ENCODE measurements at regions not wholly inside any gene's neighbourhood (a gene's known extent, or its start where the extent isn't known, plus 50 kb on each side); places are given as distances from the start of the nearest gene placed in this dataset.

- Histone ChIP-seq H2AFZ (ENCODE audit: low read length) (no peak overlapping the region), H3K9me2 (ENCODE audit: insufficient read depth, low read length) (no peaks in the 10 kb centered on the region), H3K4me1 (ENCODE audit: insufficient read depth, low read length, poor library complexity, severe bottlenecking) (no peaks in the 10 kb centered on the region), H3K79me2 (ENCODE audit: insufficient read depth, low read depth, low read length) (no peaks in the 10 kb centered on the region), H3K4me3 (ENCODE audit: low read depth, low read length, poor library complexity, severe bottlenecking) (no peak overlapping the region), H3K9me3 (ENCODE audit: low read length) (no peaks in the 10 kb centered on the region), H4K20me1 (ENCODE audit: insufficient read depth, low read length) (no peaks in the 10 kb centered on the region), H3K27ac (ENCODE audit: low read depth, low read length, poor library complexity, severe bottlenecking) (no peak overlapping the region), H3K36me3 (ENCODE audit: insufficient read depth, low read length) (no peaks in the 10 kb centered on the region), H3K4me2 (ENCODE audit: low read length) (no peak overlapping the region)
- no peak for DNase-seq (ENCODE audit: low spot score)
- TF ChIP-seq EZH2phosphoT487 (IDR thresholded peaks at IDR 0.05; ENCODE audit: borderline replicate concordance, low read depth, low read length): no peak
- TF ChIP-seq CTCF (conservative IDR thresholded peaks at IDR 0.05; ENCODE audit: low read length): no peak
- intact Hi-C loops (cut with micrococcal nuclease; ENCODE audit: unreplicated experiment): no loop called here
- BruUV-seq (replicated peaks): no TSS peak
- POLR2A ChIA-PET: no interaction called here
- CTCF ChIA-PET (ENCODE audit: unreplicated experiment): no interaction called here
Observed at GRCh38 chr5:99334936-99335335, 406.1 kb upstream of the CHD1 start.

- Histone ChIP-seq H3K36me3 (ENCODE audit: insufficient read depth, low read length) (no peaks in the 10 kb centered on the region), H2AFZ (ENCODE audit: low read length) (no peak overlapping the region), H4K20me1 (ENCODE audit: insufficient read depth, low read length) (no peaks in the 10 kb centered on the region), H3K79me2 (ENCODE audit: insufficient read depth, low read depth, low read length) (no peaks in the 10 kb centered on the region), H3K9me2 (ENCODE audit: insufficient read depth, low read length) (no peaks in the 10 kb centered on the region), H3K9me3 (ENCODE audit: low read length) (no peaks in the 10 kb centered on the region), H3K4me1 (ENCODE audit: insufficient read depth, low read length, poor library complexity, severe bottlenecking) (no peaks in the 10 kb centered on the region), H3K4me2 (ENCODE audit: low read length) (no peak overlapping the region), H3K4me3 (ENCODE audit: low read depth, low read length, poor library complexity, severe bottlenecking) (no peak overlapping the region), H3K27ac (ENCODE audit: low read depth, low read length, poor library complexity, severe bottlenecking) (no peak overlapping the region)
- intact Hi-C loops (cut with micrococcal nuclease; ENCODE audit: unreplicated experiment): no loop called here
- no peak for DNase-seq (ENCODE audit: low spot score)
- ChIA-PET CTCF (ENCODE audit: unreplicated experiment) (no interaction called here), POLR2A (no interaction called here)
- TF ChIP-seq CTCF (conservative IDR thresholded peaks at IDR 0.05; ENCODE audit: low read length): no peak
- no peak for TF ChIP-seq EZH2phosphoT487 (IDR thresholded peaks at IDR 0.05; ENCODE audit: borderline replicate concordance, low read depth, low read length)
- BruUV-seq (replicated peaks): no TSS peak
Observed at GRCh38 chr5:99331061-99331460, 402.3 kb upstream of the CHD1 start.

- no peak for TF ChIP-seq CTCF (conservative IDR thresholded peaks at IDR 0.05; ENCODE audit: low read length)
- no peak for TF ChIP-seq EZH2phosphoT487 (IDR thresholded peaks at IDR 0.05; ENCODE audit: borderline replicate concordance, low read depth, low read length)
- H3K4me3 ChIP-seq (ENCODE audit: low read depth, low read length, poor library complexity, severe bottlenecking): no peak overlapping the region
- H3K9me2 ChIP-seq (ENCODE audit: insufficient read depth, low read length): no peaks in the 10 kb centered on the region
- no TSS peak for BruUV-seq (replicated peaks)
- no peak overlapping the region for H2AFZ ChIP-seq (ENCODE audit: low read length)
- ChIA-PET CTCF (ENCODE audit: unreplicated experiment) (no interaction called here), POLR2A (no interaction called here)
- H3K79me2 ChIP-seq (ENCODE audit: insufficient read depth, low read depth, low read length): no peaks in the 10 kb centered on the region
- H3K9me3 ChIP-seq (ENCODE audit: low read length): no peaks in the 10 kb centered on the region
- DNase-seq (ENCODE audit: low spot score): no peak
- H3K27ac ChIP-seq (ENCODE audit: low read depth, low read length, poor library complexity, severe bottlenecking): no peak overlapping the region
- H3K4me1 ChIP-seq (ENCODE audit: insufficient read depth, low read length, poor library complexity, severe bottlenecking): no peaks in the 10 kb centered on the region
- no peak overlapping the region for H3K4me2 ChIP-seq (ENCODE audit: low read length)
- intact Hi-C loops (cut with micrococcal nuclease; ENCODE audit: unreplicated experiment): no loop called here
- no peaks in the 10 kb centered on the region for H3K36me3 ChIP-seq (ENCODE audit: insufficient read depth, low read length)
- H4K20me1 ChIP-seq (ENCODE audit: insufficient read depth, low read length): no peaks in the 10 kb centered on the region
Observed at GRCh38 chr5:99320436-99320835, 391.6 kb upstream of the CHD1 start.
